CD14-positive monocyte (primary cell): ENCODE measurements at regions not wholly inside any gene's neighbourhood (a gene's known extent, or its start where the extent isn't known, plus 50 kb on each side); places are given as distances from the start of the nearest gene placed in this dataset.

ENCODE experiments used
- DNase-seq, 3 donors: peaks; one replicate each; pipeline ENCODE4 v3.0.0-alpha.2; 2011 to 2022
- H2AFZ ChIP-seq: 2 replicates; pipeline ENCODE4 v1.6.0; 2012; ENCODE audit warnings: mild to moderate bottlenecking, low read depth, low read length, inconsistent platforms; ENCODE audit not compliant: insufficient read depth, poor library complexity, severe bottlenecking
- H3K27ac ChIP-seq, 2 donors: 1 replicate in 1 of 2; 2 replicates in 1 of 2; pipeline ENCODE4 v1.5.1; 2012 to 2013; ENCODE audit warnings: low read length in 2 of 2, control low read depth in 1 of 2, inconsistent platforms in 1 of 2, low read depth in 1 of 2, mild to moderate bottlenecking in 1 of 2
- H3K27me3 ChIP-seq, 2 donors: one replicate each; pipeline versions ENCODE4 v1.6.0 to v1.6.1; 2011 to 2013; ENCODE audit warnings: low read length in 2 of 2; ENCODE audit not compliant: control insufficient read depth in 2 of 2, insufficient read depth in 2 of 2
- H3K36me3 ChIP-seq, 2 donors: replicated peaks in 1 of 2; 1 replicate in 1 of 2; 2 replicates in 1 of 2; pipeline versions ENCODE4 v1.5.1 to v1.6.1; 2012 to 2013; ENCODE audit warnings: low read length in 2 of 2, control low read depth in 1 of 2, inconsistent platforms in 1 of 2, mild to moderate bottlenecking in 1 of 2; ENCODE audit not compliant: insufficient read depth in 2 of 2, control insufficient read depth in 1 of 2
- H3K4me1 ChIP-seq, 2 donors: 1 replicate in 1 of 2; 2 replicates in 1 of 2; pipeline versions ENCODE4 v1.5.1 to v1.6.1; 2012 to 2013; ENCODE audit warnings: low read length in 2 of 2, control low read depth in 1 of 2, inconsistent platforms in 1 of 2, mild to moderate bottlenecking in 1 of 2, moderate library complexity in 1 of 2; ENCODE audit not compliant: insufficient read depth in 2 of 2, control insufficient read depth in 1 of 2
- H3K4me2 ChIP-seq: replicated peaks from 2 replicates; pipeline ENCODE3; 2012; ENCODE audit warnings: low read length, moderate library complexity, mild to moderate bottlenecking; ENCODE audit not compliant: poor library complexity, severe bottlenecking; ENCODE audit errors: extremely low read depth
- H3K4me3 ChIP-seq, 3 experiments: fragments of 200-600 bp in 1 of 3; sonication (generic) in 1 of 3; replicated peaks in 1 of 3; 1 replicate in 2 of 3; 2 replicates in 1 of 3; pipeline ENCODE4 v1.5.1; 2011 to 2013; ENCODE audit warnings: low read length in 3 of 3, mild to moderate bottlenecking in 3 of 3, control low read depth in 2 of 3, low read depth in 2 of 3, inconsistent platforms in 1 of 3, moderate library complexity in 1 of 3
- H3K79me2 ChIP-seq: 2 replicates; pipeline ENCODE4 v1.6.0; 2012; ENCODE audit warnings: mild to moderate bottlenecking, control low read depth, inconsistent platforms, low read length, moderate library complexity; ENCODE audit not compliant: insufficient read depth
- H3K9ac ChIP-seq: 2 replicates; pipeline ENCODE4 v1.6.0; 2017; ENCODE audit warnings: low read length, mild to moderate bottlenecking; ENCODE audit not compliant: insufficient read depth, poor library complexity, severe bottlenecking
- H3K9me3 ChIP-seq, 2 donors: replicated peaks in 1 of 2; 1 replicate in 1 of 2; 2 replicates in 1 of 2; pipeline versions ENCODE4 v1.5.1 to v1.6.1; 2012 to 2013; ENCODE audit warnings: low read length in 2 of 2, control low read depth in 1 of 2; ENCODE audit not compliant: control insufficient read depth in 1 of 2, insufficient read depth in 1 of 2
- H4K20me1 ChIP-seq: 2 replicates; pipeline ENCODE4 v1.6.0; 2012; ENCODE audit warnings: mild to moderate bottlenecking, low read length, control low read depth, moderate library complexity; ENCODE audit not compliant: insufficient read depth
- H3K27ac Mint-ChIP-seq, 7 donors: one replicate each; pipeline ENCODE4 v1.8.0; 2020; ENCODE audit warnings: mild to moderate bottlenecking in 7 of 7, mixed read lengths in 7 of 7, moderate library complexity in 6 of 7, inconsistent platforms in 2 of 7
- H3K27me3 Mint-ChIP-seq, 3 donors: one replicate each; pipeline ENCODE4 v1.8.0; 2021 to 2022; ENCODE audit warnings: low read depth in 3 of 3, mild to moderate bottlenecking in 3 of 3, mixed read lengths in 3 of 3, moderate library complexity in 3 of 3, inconsistent platforms in 1 of 3
- H3K36me3 Mint-ChIP-seq, 2 donors: one replicate each; pipeline ENCODE4 v1.8.0; 2020; ENCODE audit warnings: mixed read lengths in 2 of 2, inconsistent platforms in 1 of 2, mild to moderate bottlenecking in 1 of 2
- H3K4me1 Mint-ChIP-seq: one replicate; pipeline ENCODE4 v1.8.0; 2020; ENCODE audit warnings: mild to moderate bottlenecking, mixed read lengths
- H3K4me3 Mint-ChIP-seq, 2 donors: one replicate each; pipeline ENCODE4 v1.8.0; 2020; ENCODE audit warnings: mild to moderate bottlenecking in 2 of 2, mixed read lengths in 2 of 2, moderate library complexity in 1 of 2
- H3K9me3 Mint-ChIP-seq, 7 donors: one replicate each; pipeline ENCODE4 v1.8.0; 2020 to 2022; ENCODE audit warnings: mixed read lengths in 7 of 7, mild to moderate bottlenecking in 6 of 7, moderate library complexity in 6 of 7, inconsistent platforms in 2 of 7
- CTCF ChIP-seq: fragments of 200-600 bp; IDR thresholded peaks from one replicate; pipeline ENCODE4 v1.8.0; 2022; ENCODE audit warnings: antibody characterized with exemption, mild to moderate bottlenecking
- WGBS: methylation state at CpG from one replicate; pipeline ENCODE4 v1.1.5; 2013; ENCODE audit warnings: missing lambda C conversion rate; ENCODE audit not compliant: insufficient coverage; 5-methylcytosine and 5-hydroxymethylcytosine counted together
- intact Hi-C, 2 donors: fragments of 100-400 bp; cut with micrococcal nuclease; formaldehyde crosslinking; loops; one replicate each; pipeline versions ENCODE4 v1.15.0 to v1.15.1; 2023

GRCh38 chr7:156065400-156065799 is 253.1 kb upstream of the SHH start:
- H3K27me3 ChIP-seq, result no peaks in the 10 kb centered on the region
- 95% methylated on average over 2 of the region's 3 CpGs for WGBS
- no peak overlapping the region for H2AFZ ChIP-seq
- H3K79me2 ChIP-seq, result no peaks in the 10 kb centered on the region
- DNase-seq, result no peak
- H4K20me1 ChIP-seq, result no peaks in the 10 kb centered on the region
- H3K4me2 ChIP-seq, result no peak overlapping the region
- Mint-ChIP-seq H3K9me3 (peaks cover 5 to 29% (median 16%) of the 10 kb centered on the region in 7 donors), H3K27me3 (no peaks in the 10 kb centered on the region), H3K36me3 (no peaks in the 10 kb centered on the region), H3K27ac (no peak overlapping the region), H3K4me3 (no peak overlapping the region), H3K4me1 (no peaks in the 10 kb centered on the region)
- H3K9ac ChIP-seq, result no peak overlapping the region
- TF ChIP-seq CTCF, result no peak
- peaks cover 12 to 16% of the 10 kb centered on the region in 2 donors for H3K9me3 ChIP-seq
- intact Hi-C loops, result no loop called here
- no peaks in the 10 kb centered on the region for H3K36me3 ChIP-seq
- no peak overlapping the region for H3K27ac ChIP-seq
- no peak overlapping the region for H3K4me3 ChIP-seq
- no peaks in the 10 kb centered on the region for H3K4me1 ChIP-seq

- no peak overlapping the region for H3K4me3 Mint-ChIP-seq
- Histone ChIP-seq H3K27ac (no peak overlapping the region), H3K4me3 (no peak overlapping the region), H3K27me3 (no peaks in the 10 kb centered on the region), H2AFZ (no peak overlapping the region), H3K9me3 (peaks cover 13 to 18% of the 10 kb centered on the region in 2 donors), H3K36me3 (no peaks in the 10 kb centered on the region), H3K9ac (no peak overlapping the region), H3K4me2 (no peak overlapping the region), H4K20me1 (no peaks in the 10 kb centered on the region), H3K79me2 (no peaks in the 10 kb centered on the region), H3K4me1 (no peaks in the 10 kb centered on the region)
- intact Hi-C loops, result no loop called here
- H3K4me1 Mint-ChIP-seq, result no peaks in the 10 kb centered on the region
- DNase-seq, result no peak
- TF ChIP-seq CTCF, result no peak
- H3K27ac Mint-ChIP-seq, result no peak overlapping the region
- peaks cover 5 to 29% (median 16%) of the 10 kb centered on the region in 7 donors for H3K9me3 Mint-ChIP-seq
- WGBS, result no CpG with 5 or more reads among the region's 4 CpGs
- no peaks in the 10 kb centered on the region for H3K27me3 Mint-ChIP-seq
- H3K36me3 Mint-ChIP-seq, result no peaks in the 10 kb centered on the region
Measured at GRCh38 chr7:156064971-156065386, 252.7 kb upstream of the SHH start.
